Left ventricle myocardium inferior (tissue), 1 donor: ENCODE measurements at regions not wholly inside any gene's neighbourhood (a gene's known extent, or its start where the extent isn't known, plus 50 kb on each side); places are given as distances from the start of the nearest gene placed in this dataset.

Experiments
- DNase-seq: peaks from one replicate; pipeline ENCODE4 v3.0.0-alpha.2; 2020
- H3K27ac ChIP-seq: fragments of 200-600 bp; replicated peaks from 2 replicates; pipeline ENCODE4 v1.8.0; 2021
- H3K27me3 ChIP-seq: fragments of 200-600 bp; 2 replicates; pipeline ENCODE4 v1.8.0; 2021; ENCODE audit warnings: low read depth
- H3K36me3 ChIP-seq: fragments of 200-600 bp; 2 replicates; pipeline ENCODE4 v1.8.0; 2021
- H3K4me1 ChIP-seq: fragments of 200-600 bp; 2 replicates; pipeline ENCODE4 v1.8.0; 2021
- H3K4me3 ChIP-seq: fragments of 200-600 bp; 2 replicates; pipeline ENCODE4 v1.8.0; 2021; ENCODE audit warnings: mild to moderate bottlenecking, moderate library complexity
- H3K9me3 ChIP-seq: fragments of 200-600 bp; replicated peaks from 2 replicates; pipeline ENCODE4 v1.8.0; 2021
- CTCF ChIP-seq: fragments of 200-600 bp; IDR thresholded peaks from 2 replicates; pipeline ENCODE4 v1.8.0; 2021; ENCODE audit warnings: antibody characterized with exemption, mild to moderate bottlenecking, borderline replicate concordance
- intact Hi-C: fragments of 100-400 bp; cut with micrococcal nuclease; formaldehyde crosslinking; loops from one replicate; pipeline ENCODE4 v1.11.0; 2022
- donor health status: DM: no; HTN: yes; CAD: no; lungs with severe emphysema.

GRCh38 chr5:61766141-61766540 lies 434.1 kb downstream of the ZSWIM6 start:
- Histone ChIP-seq H3K4me1 (no peaks in the 10 kb centered on the region), H3K4me3 (no peak overlapping the region), H3K27me3 (peaks cover 27% of the 10 kb centered on the region), H3K36me3 (no peaks in the 10 kb centered on the region), H3K27ac (no peak overlapping the region), H3K9me3 (peaks cover 28% of the 10 kb centered on the region)
- no peak for DNase-seq
- intact Hi-C loops = no loop called here
- no peak for TF ChIP-seq CTCF

GRCh38 chr5:61767231-61768080 lies 435.4 kb downstream of the ZSWIM6 start:
- Histone ChIP-seq H3K4me3 (no peak overlapping the region), H3K27me3 (peaks cover 40% of the 10 kb centered on the region)
- intact Hi-C loops = no loop called here

GRCh38 chr5:61768692-61769281 lies 436.7 kb downstream of the ZSWIM6 start:
- peaks cover 54% of the 10 kb centered on the region for H3K27me3 ChIP-seq
- DNase-seq = no peak
- H3K4me3 ChIP-seq = no peak overlapping the region
- H3K36me3 ChIP-seq = no peaks in the 10 kb centered on the region
- no peaks in the 10 kb centered on the region for H3K4me1 ChIP-seq
- intact Hi-C loops = no loop called here
- TF ChIP-seq CTCF = peak; percentile 24
- H3K27ac ChIP-seq = no peak overlapping the region
- peaks cover 6% of the 10 kb centered on the region for H3K9me3 ChIP-seq

More at GRCh38 chr5:61767231-61768080, 435.4 kb downstream of the ZSWIM6 start:
- Histone ChIP-seq H3K36me3 (no peaks in the 10 kb centered on the region), H3K4me1 (no peaks in the 10 kb centered on the region), H3K27ac (no peak overlapping the region), H3K9me3 (peaks cover 15% of the 10 kb centered on the region)
- no peak for DNase-seq
- TF ChIP-seq CTCF = no peak

GRCh38 chr5:61771062-61771461 lies 439.0 kb downstream of the ZSWIM6 start:
- H3K27me3 ChIP-seq = peaks cover 76% of the 10 kb centered on the region

GRCh38 chr5:61771808-61772207 lies 439.8 kb downstream of the ZSWIM6 start:
- Histone ChIP-seq H3K4me3 (no peak overlapping the region), H3K27me3 (peaks cover 84% of the 10 kb centered on the region), H3K36me3 (no peaks in the 10 kb centered on the region), H3K4me1 (no peaks in the 10 kb centered on the region), H3K9me3 (no peaks in the 10 kb centered on the region), H3K27ac (no peak overlapping the region)
- DNase-seq = no peak
- intact Hi-C loops = no loop called here
- no peak for TF ChIP-seq CTCF

More at GRCh38 chr5:61771062-61771461, 439.0 kb downstream of the ZSWIM6 start:
- no peak for DNase-seq
- no peak for TF ChIP-seq CTCF
- Histone ChIP-seq H3K4me1 (no peaks in the 10 kb centered on the region), H3K27ac (no peak overlapping the region), H3K36me3 (no peaks in the 10 kb centered on the region), H3K4me3 (no peak overlapping the region), H3K9me3 (no peaks in the 10 kb centered on the region)
- intact Hi-C loops = no loop called here
